WTC11 (cell line): ENCODE measurements at regions not wholly inside any gene's neighbourhood (a gene's known extent, or its start where the extent isn't known, plus 50 kb on each side); places are given as distances from the start of the nearest gene placed in this dataset.

Experiments used
- CTCF ChIP-seq: fragments of 200-600 bp; IDR thresholded peaks from 2 replicates; pipeline ENCODE4 v1.8.0; 2022; ENCODE audit warnings: antibody characterized with exemption
- GABPB1 ChIP-seq: sonication (generic); formaldehyde crosslinking; IDR thresholded peaks from 2 replicates; pipeline ENCODE4 v1.8.1; 2023; ENCODE audit warnings: mild to moderate bottlenecking, missing genetic modification reagents
- JUN ChIP-seq: sonication (generic); formaldehyde crosslinking; IDR thresholded peaks from 2 replicates; pipeline ENCODE4 v1.8.0; 2023; ENCODE audit warnings: mild to moderate bottlenecking, missing genetic modification reagents
- NFYB ChIP-seq: sonication (generic); formaldehyde crosslinking; conservative IDR thresholded peaks from 2 replicates; pipeline ENCODE4 v1.8.0; 2022; ENCODE audit warnings: low read depth, missing genetic modification reagents
- ZBTB21 ChIP-seq: sonication (generic); formaldehyde crosslinking; IDR thresholded peaks from 2 replicates; pipeline ENCODE4 v1.8.1; 2023; ENCODE audit warnings: mild to moderate bottlenecking, missing genetic modification reagents, borderline replicate concordance
- ZNF423 ChIP-seq: fragments of 250-450 bp; sonication (Bioruptor Pico); IDR thresholded peaks from 2 replicates; pipeline ENCODE4 v2.1.2; 2022; ENCODE audit warnings: mild to moderate bottlenecking, moderate library complexity
- TF ChIP-seq, protein P1 (sequence below): sonication (generic); formaldehyde crosslinking; IDR thresholded peaks from 2 replicates; pipeline ENCODE4 v1.8.1; 2022; ENCODE audit warnings: mild to moderate bottlenecking, missing genetic modification reagents, moderate library complexity, borderline replicate concordance
- TF ChIP-seq, protein P2 (sequence below): sonication (generic); formaldehyde crosslinking; IDR thresholded peaks from 2 replicates; pipeline ENCODE4 v1.8.1; 2023; ENCODE audit warnings: mild to moderate bottlenecking, moderate library complexity, missing genetic modification reagents

DNA sequence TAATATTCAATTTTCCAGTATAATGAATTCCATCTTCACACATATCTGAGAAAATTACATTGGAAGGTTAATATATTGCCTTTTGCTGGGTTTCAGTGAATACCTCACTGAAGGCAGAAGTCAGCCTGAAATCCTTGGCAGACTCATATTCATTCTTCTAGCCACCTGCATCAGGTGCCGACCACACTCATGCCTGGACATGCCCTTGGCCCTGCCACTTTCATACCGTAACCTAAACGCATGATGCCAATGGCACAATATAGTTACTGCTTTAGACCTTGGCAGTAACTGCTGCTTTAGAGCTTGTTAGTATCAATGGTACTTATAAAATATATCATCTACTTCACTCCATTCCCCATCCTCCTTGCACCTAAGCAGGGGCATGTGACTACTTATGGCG lies 817.6 kb upstream of the CDH8 start:
- no peak for TF ChIP-seq ZBTB21 (CRISPR knock-in tag)
- no peak for TF ChIP-seq CTCF
- no peak for TF ChIP-seq ZNF423 (CRISPR knock-in tag)
- TF ChIP-seq, protein P1, sequence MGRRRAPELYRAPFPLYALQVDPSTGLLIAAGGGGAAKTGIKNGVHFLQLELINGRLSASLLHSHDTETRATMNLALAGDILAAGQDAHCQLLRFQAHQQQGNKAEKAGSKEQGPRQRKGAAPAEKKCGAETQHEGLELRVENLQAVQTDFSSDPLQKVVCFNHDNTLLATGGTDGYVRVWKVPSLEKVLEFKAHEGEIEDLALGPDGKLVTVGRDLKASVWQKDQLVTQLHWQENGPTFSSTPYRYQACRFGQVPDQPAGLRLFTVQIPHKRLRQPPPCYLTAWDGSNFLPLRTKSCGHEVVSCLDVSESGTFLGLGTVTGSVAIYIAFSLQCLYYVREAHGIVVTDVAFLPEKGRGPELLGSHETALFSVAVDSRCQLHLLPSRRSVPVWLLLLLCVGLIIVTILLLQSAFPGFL (CRISPR knock-in tag) = no peak
- no peak for TF ChIP-seq JUN (CRISPR knock-in tag)
- TF ChIP-seq NFYB (CRISPR knock-in tag) = no peak
- no peak for TF ChIP-seq GABPB1
- TF ChIP-seq, protein P2, sequence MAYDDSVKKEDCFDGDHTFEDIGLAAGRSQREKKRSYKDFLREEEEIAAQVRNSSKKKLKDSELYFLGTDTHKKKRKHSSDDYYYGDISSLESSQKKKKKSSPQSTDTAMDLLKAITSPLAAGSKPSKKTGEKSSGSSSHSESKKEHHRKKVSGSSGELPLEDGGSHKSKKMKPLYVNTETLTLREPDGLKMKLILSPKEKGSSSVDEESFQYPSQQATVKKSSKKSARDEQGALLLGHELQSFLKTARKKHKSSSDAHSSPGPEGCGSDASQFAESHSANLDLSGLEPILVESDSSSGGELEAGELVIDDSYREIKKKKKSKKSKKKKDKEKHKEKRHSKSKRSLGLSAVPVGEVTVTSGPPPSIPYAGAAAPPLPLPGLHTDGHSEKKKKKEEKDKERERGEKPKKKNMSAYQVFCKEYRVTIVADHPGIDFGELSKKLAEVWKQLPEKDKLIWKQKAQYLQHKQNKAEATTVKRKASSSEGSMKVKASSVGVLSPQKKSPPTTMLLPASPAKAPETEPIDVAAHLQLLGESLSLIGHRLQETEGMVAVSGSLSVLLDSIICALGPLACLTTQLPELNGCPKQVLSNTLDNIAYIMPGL = no peak
